C4-2B (cell line): ENCODE measurements at regions not wholly inside any gene's neighbourhood (a gene's known extent, or its start where the extent isn't known, plus 50 kb on each side); places are given as distances from the start of the nearest gene placed in this dataset.

Source experiments
- ZFX ChIP-seq: fragments of 450-650 bp; IDR thresholded peaks from 2 replicates; pipeline ENCODE4 v1.6.1; 2017
- TF ChIP-seq, protein P1 (sequence below): fragments of 450-650 bp; conservative IDR thresholded peaks from 2 replicates; pipeline ENCODE4 v1.5.1; 2017; ENCODE audit warnings: mild to moderate bottlenecking

DNA sequence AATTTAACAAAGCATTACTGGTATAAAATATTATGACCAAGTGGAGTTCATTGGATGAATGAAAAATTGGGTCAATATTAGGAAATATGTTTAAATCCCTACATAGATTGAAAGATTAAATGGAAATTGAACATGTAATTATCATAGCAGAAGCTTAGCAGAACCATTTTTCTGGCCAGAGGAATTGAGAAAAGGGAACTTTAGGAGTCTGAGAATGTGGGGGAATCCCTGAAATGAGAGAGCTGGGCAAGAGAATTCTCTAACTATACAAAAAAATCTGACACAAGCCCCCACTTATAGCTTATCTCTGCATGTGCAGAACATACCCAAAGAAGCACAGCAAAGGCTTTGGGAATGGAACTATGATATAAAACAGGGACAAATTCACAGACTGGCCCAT is 67.4 kb upstream of the ARHGAP18 start:
- TF ChIP-seq, protein P1, sequence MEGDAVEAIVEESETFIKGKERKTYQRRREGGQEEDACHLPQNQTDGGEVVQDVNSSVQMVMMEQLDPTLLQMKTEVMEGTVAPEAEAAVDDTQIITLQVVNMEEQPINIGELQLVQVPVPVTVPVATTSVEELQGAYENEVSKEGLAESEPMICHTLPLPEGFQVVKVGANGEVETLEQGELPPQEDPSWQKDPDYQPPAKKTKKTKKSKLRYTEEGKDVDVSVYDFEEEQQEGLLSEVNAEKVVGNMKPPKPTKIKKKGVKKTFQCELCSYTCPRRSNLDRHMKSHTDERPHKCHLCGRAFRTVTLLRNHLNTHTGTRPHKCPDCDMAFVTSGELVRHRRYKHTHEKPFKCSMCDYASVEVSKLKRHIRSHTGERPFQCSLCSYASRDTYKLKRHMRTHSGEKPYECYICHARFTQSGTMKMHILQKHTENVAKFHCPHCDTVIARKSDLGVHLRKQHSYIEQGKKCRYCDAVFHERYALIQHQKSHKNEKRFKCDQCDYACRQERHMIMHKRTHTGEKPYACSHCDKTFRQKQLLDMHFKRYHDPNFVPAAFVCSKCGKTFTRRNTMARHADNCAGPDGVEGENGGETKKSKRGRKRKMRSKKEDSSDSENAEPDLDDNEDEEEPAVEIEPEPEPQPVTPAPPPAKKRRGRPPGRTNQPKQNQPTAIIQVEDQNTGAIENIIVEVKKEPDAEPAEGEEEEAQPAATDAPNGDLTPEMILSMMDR, result no peak
- no peak for TF ChIP-seq ZFX
